ENCODE measurements at regions not wholly inside any gene's neighbourhood (a gene's known extent, or its start where the extent isn't known, plus 50 kb on each side); places are given as distances from the start of the nearest gene placed in this dataset.
A peak's percentile ranks its signal among the peaks of the same experiment; 100 is the strongest.

DNA sequence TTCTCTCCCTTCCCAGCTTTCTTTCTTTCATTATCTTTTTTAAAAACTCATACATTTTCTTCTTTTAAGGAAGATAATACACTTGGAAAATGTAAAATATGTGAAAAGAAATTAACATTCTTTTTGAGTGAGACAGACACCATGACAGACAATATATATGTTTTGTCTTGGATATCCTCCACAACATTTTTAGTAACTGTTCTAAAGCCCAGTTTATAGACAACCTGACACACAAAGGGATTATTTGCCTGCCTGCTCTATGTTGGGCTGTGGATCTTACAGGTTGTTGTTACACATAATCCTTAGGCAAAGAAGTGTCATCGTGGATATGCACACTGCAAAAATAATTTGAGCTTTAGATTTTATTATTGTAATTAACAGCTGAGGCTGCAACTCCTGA is 301.4 kb upstream of the PDGFD start:
- Histone ChIP-seq H2BK120ac (ENCODE audit: low read depth, low read length) (no peak overlapping the region), H4K20me1 (ENCODE audit: insufficient read depth, low read length) (no peaks in the 10 kb centered on the region), H3K36me3 (ENCODE audit: control insufficient read depth, insufficient read depth, low read length) (no peaks in the 10 kb centered on the region), H2BK20ac (ENCODE audit: low read depth, low read length) (no peak overlapping the region), H2AK9ac (replicated peaks; ENCODE audit: low read depth, low read length, poor library complexity) (no peak overlapping the region), H3K14ac (replicated peaks; ENCODE audit: low read depth, low read length) (no peak overlapping the region), H3K18ac (ENCODE audit: low read depth, low read length) (no peak overlapping the region), H3K9me1 (ENCODE audit: insufficient read depth, low read length) (no peaks in the 10 kb centered on the region; the same call in 1 of the 2 replicates), H4K8ac (ENCODE audit: low read depth in 2 of 2, low read length in 2 of 2) (no peak overlapping the region), H3K4me3 (ENCODE audit: insufficient read depth, low read depth, low read length) (no peak overlapping the region), H3K4me2 (ENCODE audit: low read depth, low read length) (no peak overlapping the region), H3K27me3 (ENCODE audit: control insufficient read depth, insufficient read depth, low read length) (no peaks in the 10 kb centered on the region), H4K5ac (ENCODE audit: low read depth, low read length) (no peak overlapping the region), H3K27ac (ENCODE audit: insufficient read depth, low read length) (no peak overlapping the region), H2BK15ac (ENCODE audit: low read depth, low read length) (no peak overlapping the region), H2AK5ac (ENCODE audit: low read depth, low read length) (no peak overlapping the region), H2AFZ (replicated peaks; ENCODE audit: low read length, poor library complexity) (no peak overlapping the region), H2BK5ac (ENCODE audit: low read depth, low read length, poor library complexity, severe bottlenecking) (no peak overlapping the region), H3K79me1 (ENCODE audit: low read depth in 1 of 2, low read length in 2 of 2) (no peaks in the 10 kb centered on the region), H4K91ac (ENCODE audit: insufficient read depth, low read depth, low read length) (no peak overlapping the region), H3K9ac (ENCODE audit: low read depth, low read length) (no peak overlapping the region), H3K23ac (ENCODE audit: low read depth, low read length) (no peak overlapping the region), H3K4ac (ENCODE audit: low read depth, low read length) (no peak overlapping the region), H3K4me1 (ENCODE audit: control insufficient read depth, insufficient read depth, low read length) (no peaks in the 10 kb centered on the region), H3K56ac (ENCODE audit: extremely low read depth, insufficient read depth, low read length) (no peak overlapping the region), H3K9me3 (ENCODE audit: control insufficient read depth, insufficient read depth, low read length) (no peaks in the 10 kb centered on the region)
- BruUV-seq (replicated peaks) = no TSS peak
- POLR2A ChIA-PET (ENCODE audit: unreplicated experiment) = no interaction called here
- CTCF ChIA-PET = no interaction called here
- TF ChIP-seq POLR2A (IDR thresholded peaks at IDR 0.05; ENCODE audit: low read depth, low read length) (no peak), NFE2L2 (IDR thresholded peaks at IDR 0.05; ENCODE audit: low read depth, low read length) (no peak), FOS (IDR thresholded peaks at IDR 0.05; ENCODE audit: low read depth, low read length) (no peak), CTCF (conservative IDR thresholded peaks at IDR 0.05; ENCODE audit: low read depth, low read length) (no peak), MXI1 (IDR thresholded peaks at IDR 0.05; ENCODE audit: borderline replicate concordance, low read depth, low read length) (no peak), RAD21 (IDR thresholded peaks at IDR 0.05; ENCODE audit: low read length) (no peak), SMC3 (IDR thresholded peaks at IDR 0.05; ENCODE audit: low read depth, low read length) (no peak), USF2 (IDR thresholded peaks at IDR 0.05; ENCODE audit: low read depth, low read length) (no peak), MAZ (IDR thresholded peaks at IDR 0.05; ENCODE audit: borderline replicate concordance, low read depth, low read length) (no peak), CEBPB (IDR thresholded peaks at IDR 0.05; ENCODE audit: low read depth, low read length) (no peak), BHLHE40 (IDR thresholded peaks at IDR 0.05; ENCODE audit: low read depth, low read length) (no peak), CHD1 (IDR thresholded peaks at IDR 0.05; ENCODE audit: low read depth, low read length) (no peak)
- dilution Hi-C loops (cut with HindIII; ENCODE audit: low sequenced_read_pairs, unreplicated experiment) = no loop called here
- DNase-seq (peak; percentile 5), ATAC-seq (ENCODE audit: low read depth) (peak; percentile 35; the same call in 1 of the 2 replicates)
- WGBS, 2 experiments (ENCODE audit: extremely low coverage in 2 of 2, insufficient read length in 1 of 2) = no CpG with 5 or more reads among the region's 1 CpG
- intact Hi-C loops (cut with micrococcal nuclease) = no loop called here
- in situ Hi-C loops (cut with MboI; ENCODE audit: low sequenced_read_pairs) = no loop called here

All from IMR-90 (cell line).